Hematopoietic multipotent progenitor cell (in vitro differentiated cells): ENCODE measurements at regions not wholly inside any gene's neighbourhood (a gene's known extent, or its start where the extent isn't known, plus 50 kb on each side); places are given as distances from the start of the nearest gene placed in this dataset. TPM values are rescaled to one million over a fixed set of nuclear protein-coding genes. Genes with fewer than 3 reads are reported as not detected.
"Not testable (repeated sequence)": the region's sequence is repeated elsewhere in the genome, so short reads cannot be mapped to it uniquely, and the experiment has no call there.

Source experiments
- DNase-seq, 3 donors: peaks; one replicate each; pipeline ENCODE4 v3.0.0-alpha.2; 2011 to 2015; ENCODE audit warnings: low read depth in 2 of 3, low spot score in 2 of 3
- small RNA-seq: library from RNA; depleted of rRNA; stranded (forward); fragments of <200 nt; gene quantifications from one replicate; pipeline ENCODE3, GENCODE V24; 2012

GRCh38 chrX:71822314-71822713 is 59.2 kb downstream of the CXorf49B start:
- DNase-seq, result not testable (repeated sequence)

- DNase-seq, result no peak
Observed at GRCh38 chrX:71823391-71824057, 60.4 kb downstream of the CXorf49B start.

GRCh38 chrX:71828086-71828485 is 64.9 kb downstream of the CXorf49B start:
- no peak for DNase-seq

GRCh38 chrX:71838092-71838491 is 72.6 kb upstream of the NHSL2 start:
- DNase-seq, result not testable (repeated sequence)

DNA sequence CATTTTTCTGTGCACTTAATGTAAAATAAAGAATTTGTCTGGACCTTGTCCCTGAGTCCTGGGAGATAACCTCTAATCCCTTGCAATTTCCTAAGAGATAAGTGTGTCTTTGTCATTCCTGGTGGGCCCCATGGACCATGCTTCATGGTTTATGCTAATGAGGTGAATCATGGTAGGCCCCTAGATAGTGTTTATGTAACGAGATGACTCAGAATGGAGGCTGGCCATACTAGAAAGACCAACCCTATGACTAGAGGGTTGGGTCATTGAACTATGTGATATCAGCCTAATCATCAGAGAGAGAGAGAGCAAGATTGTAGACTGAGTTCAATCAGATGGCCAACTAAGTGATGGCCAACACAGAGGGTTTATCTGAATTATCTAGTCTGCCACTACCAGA is 64.2 kb upstream of the NHSL2 start:
- no peak for DNase-seq

DNA sequence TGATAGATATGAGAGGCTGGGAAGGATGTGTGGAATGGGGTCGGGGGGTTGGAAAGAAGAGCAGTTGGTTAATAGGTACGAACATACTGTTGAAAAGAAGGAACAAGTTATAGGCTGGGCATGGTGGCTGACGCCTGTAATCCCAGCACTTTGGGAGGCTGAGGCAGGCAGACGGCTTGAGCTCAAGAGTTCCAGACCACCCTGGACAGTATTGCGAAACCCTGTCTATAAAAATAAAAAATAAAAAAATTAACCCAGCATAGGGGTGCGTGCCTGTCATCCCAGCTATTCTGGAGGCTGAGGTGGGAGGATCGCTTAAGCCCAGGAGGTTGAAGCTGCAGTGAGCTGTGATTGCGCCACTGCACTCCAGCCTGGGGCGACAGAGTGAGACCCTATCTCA is 58.5 kb upstream of the NHSL2 start:
- no peak for DNase-seq

- peak in 2 of 3 donors; percentile 20 to 62 for DNase-seq
Observed at GRCh38 chrX:71859637-71860036, 51.0 kb upstream of the NHSL2 start.

Small RNA genes in the stretch of these regions (small RNA-seq; reads per million reads assigned to genes)
- not detected for gene BX276092.3
